HG02588 (cell line): ENCODE measurements at regions not wholly inside any gene's neighbourhood (a gene's known extent, or its start where the extent isn't known, plus 50 kb on each side); places are given as distances from the start of the nearest gene placed in this dataset.

Experiments used
- ATAC-seq: cut with Tn5 transposase; IDR thresholded peaks from one replicate; pipeline ENCODE4 v1.9.1; 2021; ENCODE audit warnings: mild to moderate bottlenecking, moderate library complexity; ENCODE audit not compliant: unreplicated experiment

- ATAC-seq = no peak
Measured at GRCh38 chr4:177681902-177682301, 239.7 kb upstream of the AGA start.

GRCh38 chr4:177687117-177687516 is 244.9 kb upstream of the AGA start:
- no peak for ATAC-seq

- ATAC-seq = no peak
Measured at GRCh38 chr4:177692907-177693306, 250.7 kb upstream of the AGA start.

- no peak for ATAC-seq
Measured at GRCh38 chr4:177696438-177696966, 254.3 kb upstream of the AGA start.

- no peak for ATAC-seq
Measured at GRCh38 chr4:177699365-177700213, 257.4 kb upstream of the AGA start.

- ATAC-seq = no peak
Measured at GRCh38 chr4:177706916-177707315, 264.7 kb upstream of the AGA start.

GRCh38 chr4:177713454-177713853 is 271.2 kb upstream of the AGA start:
- ATAC-seq = no peak

GRCh38 chr4:177717407-177717806 is 275.2 kb upstream of the AGA start:
- no peak for ATAC-seq

- ATAC-seq = no peak
Measured at GRCh38 chr4:177718514-177718913, 276.3 kb upstream of the AGA start.

- no peak for ATAC-seq
Measured at GRCh38 chr4:177726111-177726510, 283.9 kb upstream of the AGA start.

- no peak for ATAC-seq
Measured at GRCh38 chr4:177728361-177729152, 286.3 kb upstream of the AGA start.

- ATAC-seq = no peak
Measured at GRCh38 chr4:177729681-177730080, 287.4 kb upstream of the AGA start.

GRCh38 chr4:177737387-177737940 is 295.2 kb upstream of the AGA start:
- no peak for ATAC-seq

- ATAC-seq = no peak
Measured at GRCh38 chr4:177740563-177740962, 298.3 kb upstream of the AGA start.

GRCh38 chr4:177759729-177760128 is 317.5 kb upstream of the AGA start:
- ATAC-seq = no peak

- no peak for ATAC-seq
Measured at GRCh38 chr4:177761692-177762091, 319.5 kb upstream of the AGA start.

- no peak for ATAC-seq
Measured at GRCh38 chr4:177769155-177769554, 326.9 kb upstream of the AGA start.

GRCh38 chr4:177770776-177771175 is 328.5 kb upstream of the AGA start:
- ATAC-seq = no peak

- ATAC-seq = no peak
Measured at GRCh38 chr4:177771645-177772044, 329.4 kb upstream of the AGA start.

- no peak for ATAC-seq
Measured at GRCh38 chr4:177778623-177779022, 336.4 kb upstream of the AGA start.

- no peak for ATAC-seq
Measured at GRCh38 chr4:177785000-177785399, 342.8 kb upstream of the AGA start.

- ATAC-seq = no peak
Measured at GRCh38 chr4:177789610-177790009, 347.4 kb upstream of the AGA start.
